ENCODE measurements at regions not wholly inside any gene's neighbourhood (a gene's known extent, or its start where the extent isn't known, plus 50 kb on each side); places are given as distances from the start of the nearest gene placed in this dataset.
"Not testable (repeated sequence)": the region's sequence is repeated elsewhere in the genome, so short reads cannot be mapped to it uniquely, and the experiment has no call there.

GRCh38 chr3:181936774-181937173, 225.0 kb downstream of the SOX2 start:
- Histone ChIP-seq H3K9me3 (ENCODE audit: control insufficient read depth, insufficient read depth, low read length) (no peaks in the 10 kb centered on the region), H3K4me3 (ENCODE audit: low read length) (no peak overlapping the region), H3K27ac (ENCODE audit: low read depth, low read length) (no peak overlapping the region), H3K79me2 (ENCODE audit: control insufficient read depth, low read length) (no peaks in the 10 kb centered on the region), H3F3A (ENCODE audit: control insufficient read depth, insufficient read depth) (no peaks in the 10 kb centered on the region), H3K4me1 (ENCODE audit: control insufficient read depth, low read length) (peaks cover 36% of the 10 kb centered on the region), H4K20me1 (ENCODE audit: control insufficient read depth, insufficient read depth, low read depth, low read length) (no peaks in the 10 kb centered on the region), H3K4me2 (ENCODE audit: low read length) (no peak overlapping the region), H3K9me2 (replicated peaks; ENCODE audit: control insufficient read depth, low read length) (no peaks in the 10 kb centered on the region), H3K36me3 (ENCODE audit: control insufficient read depth, low read length) (no peaks in the 10 kb centered on the region), H3K27me3 (ENCODE audit: control insufficient read depth, low read length) (no peaks in the 10 kb centered on the region)
- no peak for TF ChIP-seq EZH2phosphoT487 (IDR thresholded peaks at IDR 0.05; ENCODE audit: borderline replicate concordance, low read length)
- TF ChIP-seq, protein P1, sequence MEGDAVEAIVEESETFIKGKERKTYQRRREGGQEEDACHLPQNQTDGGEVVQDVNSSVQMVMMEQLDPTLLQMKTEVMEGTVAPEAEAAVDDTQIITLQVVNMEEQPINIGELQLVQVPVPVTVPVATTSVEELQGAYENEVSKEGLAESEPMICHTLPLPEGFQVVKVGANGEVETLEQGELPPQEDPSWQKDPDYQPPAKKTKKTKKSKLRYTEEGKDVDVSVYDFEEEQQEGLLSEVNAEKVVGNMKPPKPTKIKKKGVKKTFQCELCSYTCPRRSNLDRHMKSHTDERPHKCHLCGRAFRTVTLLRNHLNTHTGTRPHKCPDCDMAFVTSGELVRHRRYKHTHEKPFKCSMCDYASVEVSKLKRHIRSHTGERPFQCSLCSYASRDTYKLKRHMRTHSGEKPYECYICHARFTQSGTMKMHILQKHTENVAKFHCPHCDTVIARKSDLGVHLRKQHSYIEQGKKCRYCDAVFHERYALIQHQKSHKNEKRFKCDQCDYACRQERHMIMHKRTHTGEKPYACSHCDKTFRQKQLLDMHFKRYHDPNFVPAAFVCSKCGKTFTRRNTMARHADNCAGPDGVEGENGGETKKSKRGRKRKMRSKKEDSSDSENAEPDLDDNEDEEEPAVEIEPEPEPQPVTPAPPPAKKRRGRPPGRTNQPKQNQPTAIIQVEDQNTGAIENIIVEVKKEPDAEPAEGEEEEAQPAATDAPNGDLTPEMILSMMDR (IDR thresholded peaks at IDR 0.05; ENCODE audit: low read depth, low read length, poor library complexity, severe bottlenecking): no peak

DNA sequence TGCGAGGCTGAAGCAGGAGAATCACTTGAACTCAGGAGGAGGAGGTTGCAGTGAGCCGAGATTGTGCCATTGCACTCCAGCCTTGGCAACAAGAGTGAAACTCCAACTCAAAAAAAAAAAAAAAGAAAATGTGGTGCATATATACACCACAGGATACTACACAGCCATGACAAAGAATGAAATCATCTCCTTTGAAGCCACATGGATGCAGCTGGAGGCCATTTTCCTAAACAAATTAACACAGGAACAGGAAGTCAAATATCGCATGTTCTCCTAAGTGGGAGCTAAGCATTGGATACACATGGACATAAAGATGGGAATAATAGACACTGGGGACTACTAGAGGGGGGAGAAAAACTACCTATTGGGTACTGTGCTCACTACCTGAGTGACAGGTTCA, 226.9 kb downstream of the SOX2 start:
- not testable (repeated sequence) for H3K4me3 ChIP-seq (ENCODE audit: low read length); H4K20me1 ChIP-seq (ENCODE audit: control insufficient read depth, insufficient read depth, low read depth, low read length); H3K27me3 ChIP-seq (ENCODE audit: control insufficient read depth, low read length); H3F3A ChIP-seq (ENCODE audit: control insufficient read depth, insufficient read depth); H3K27ac ChIP-seq (ENCODE audit: low read depth, low read length); H3K36me3 ChIP-seq (ENCODE audit: control insufficient read depth, low read length); H3K9me3 ChIP-seq (ENCODE audit: control insufficient read depth, insufficient read depth, low read length); H3K79me2 ChIP-seq (ENCODE audit: control insufficient read depth, low read length); H3K9me2 ChIP-seq (replicated peaks; ENCODE audit: control insufficient read depth, low read length); H3K4me2 ChIP-seq (ENCODE audit: low read length)
- peaks cover 19% of the 10 kb centered on the region for H3K4me1 ChIP-seq (ENCODE audit: control insufficient read depth, low read length)

DNA sequence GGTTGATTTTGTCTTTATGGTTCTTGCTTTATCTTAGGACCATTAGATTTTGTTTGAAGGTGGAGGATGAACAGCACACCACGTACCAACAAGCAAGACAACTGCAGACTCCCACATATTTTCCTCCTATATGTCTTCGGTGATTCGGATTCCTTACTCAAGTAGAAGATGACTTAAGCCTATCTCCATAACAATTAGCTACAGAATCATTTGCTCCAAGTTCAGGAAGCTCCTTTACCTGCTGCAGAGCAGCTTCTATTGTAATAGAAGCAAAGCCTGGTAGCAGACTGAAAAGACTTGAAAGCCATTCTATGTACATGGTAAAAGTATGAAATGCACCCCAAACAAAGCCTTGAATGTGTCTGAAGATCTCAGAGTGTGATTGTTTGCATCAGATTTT, 229.0 kb downstream of the SOX2 start:
- Histone ChIP-seq H3K27ac (ENCODE audit: low read depth, low read length) (no peak overlapping the region), H3K9me2 (replicated peaks; ENCODE audit: control insufficient read depth, low read length) (no peaks in the 10 kb centered on the region), H3F3A (ENCODE audit: control insufficient read depth, insufficient read depth) (no peaks in the 10 kb centered on the region), H3K4me3 (ENCODE audit: low read length) (no peak overlapping the region), H3K36me3 (ENCODE audit: control insufficient read depth, low read length) (no peaks in the 10 kb centered on the region), H3K27me3 (ENCODE audit: control insufficient read depth, low read length) (peaks cover 4% of the 10 kb centered on the region; the same call in 1 of the 2 replicates), H3K4me1 (ENCODE audit: control insufficient read depth, low read length) (peaks cover 9% of the 10 kb centered on the region), H3K79me2 (ENCODE audit: control insufficient read depth, low read length) (no peaks in the 10 kb centered on the region), H3K9me3 (ENCODE audit: control insufficient read depth, insufficient read depth, low read length) (no peaks in the 10 kb centered on the region), H4K20me1 (ENCODE audit: control insufficient read depth, insufficient read depth, low read depth, low read length) (no peaks in the 10 kb centered on the region), H3K4me2 (ENCODE audit: low read length) (no peak overlapping the region)
- TF ChIP-seq, protein P1 (IDR thresholded peaks at IDR 0.05; ENCODE audit: low read depth, low read length, poor library complexity, severe bottlenecking): no peak
- no peak for TF ChIP-seq EZH2phosphoT487 (IDR thresholded peaks at IDR 0.05; ENCODE audit: borderline replicate concordance, low read length)

DNA sequence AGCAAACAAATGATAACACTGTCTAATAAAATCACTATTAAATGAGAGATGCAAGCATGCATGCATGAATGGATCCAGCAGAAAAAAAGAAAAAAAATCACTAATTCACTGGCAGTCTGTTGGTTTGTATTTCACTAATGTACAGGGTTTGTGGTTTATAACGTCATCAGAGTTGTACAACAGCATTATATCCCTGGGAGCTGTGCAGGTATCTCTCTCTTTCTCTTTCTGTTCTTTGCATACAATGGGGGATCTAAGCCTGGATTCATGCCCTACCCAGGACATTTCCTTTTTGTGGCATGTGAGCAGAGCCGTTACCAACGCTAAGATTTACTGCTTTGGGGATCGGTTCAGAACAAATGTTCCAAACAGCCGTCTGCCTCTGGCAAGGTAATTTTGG, 229.5 kb downstream of the SOX2 start:
- H3K4me3 ChIP-seq (ENCODE audit: low read length): no peak overlapping the region
- peaks cover 9% of the 10 kb centered on the region for H3K4me1 ChIP-seq (ENCODE audit: control insufficient read depth, low read length)

More for the DNA sequence above, 229.5 kb downstream of the SOX2 start:
- Histone ChIP-seq H3K79me2 (ENCODE audit: control insufficient read depth, low read length) (no peaks in the 10 kb centered on the region), H3K9me3 (ENCODE audit: control insufficient read depth, insufficient read depth, low read length) (no peaks in the 10 kb centered on the region), H4K20me1 (ENCODE audit: control insufficient read depth, insufficient read depth, low read depth, low read length) (no peaks in the 10 kb centered on the region), H3K4me2 (ENCODE audit: low read length) (no peak overlapping the region), H3K27me3 (ENCODE audit: control insufficient read depth, low read length) (peaks cover 4% of the 10 kb centered on the region; the same call in 1 of the 2 replicates), H3F3A (ENCODE audit: control insufficient read depth, insufficient read depth) (no peaks in the 10 kb centered on the region), H3K9me2 (replicated peaks; ENCODE audit: control insufficient read depth, low read length) (no peaks in the 10 kb centered on the region), H3K27ac (ENCODE audit: low read depth, low read length) (no peak overlapping the region), H3K36me3 (ENCODE audit: control insufficient read depth, low read length) (no peaks in the 10 kb centered on the region)
- TF ChIP-seq EZH2phosphoT487 (IDR thresholded peaks at IDR 0.05; ENCODE audit: borderline replicate concordance, low read length): no peak
- TF ChIP-seq, protein P1 (IDR thresholded peaks at IDR 0.05; ENCODE audit: low read depth, low read length, poor library complexity, severe bottlenecking): no peak
